GM11168 (cell line): ENCODE measurements at regions not wholly inside any gene's neighbourhood (a gene's known extent, or its start where the extent isn't known, plus 50 kb on each side); places are given as distances from the start of the nearest gene placed in this dataset.

Experiments
- in situ Hi-C: fragments of 300-500 bp; cut with MboI; formaldehyde crosslinking; loops from one replicate; pipeline ENCODE4 v1.12.0; 2022; ENCODE audit warnings: low sequenced_read_pairs; ENCODE audit not compliant: unreplicated experiment

DNA sequence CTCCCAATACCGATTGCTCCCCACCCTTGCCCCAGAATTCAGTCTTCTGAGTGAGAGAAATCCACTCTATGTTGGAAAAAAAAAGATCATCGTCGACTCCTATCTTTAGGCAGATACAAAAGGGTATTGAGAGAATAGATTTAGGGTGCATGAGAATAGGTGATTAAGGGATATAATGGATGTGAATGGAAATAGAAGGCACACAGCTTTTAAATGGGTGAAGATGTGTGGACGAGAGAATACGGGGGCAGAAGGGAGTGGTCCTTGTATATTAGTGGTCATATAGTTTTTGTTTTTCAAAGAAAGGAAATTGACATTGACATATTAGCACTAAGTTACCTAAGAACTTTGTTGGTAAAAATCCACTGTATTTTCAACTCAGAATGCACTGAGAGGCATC, 98.6 kb upstream of the HDAC9 start:
- in situ Hi-C loops, result no loop called here

GRCh38 chr7:18399436-18400235, 95.9 kb upstream of the HDAC9 start:
- in situ Hi-C loops, result no loop called here

DNA sequence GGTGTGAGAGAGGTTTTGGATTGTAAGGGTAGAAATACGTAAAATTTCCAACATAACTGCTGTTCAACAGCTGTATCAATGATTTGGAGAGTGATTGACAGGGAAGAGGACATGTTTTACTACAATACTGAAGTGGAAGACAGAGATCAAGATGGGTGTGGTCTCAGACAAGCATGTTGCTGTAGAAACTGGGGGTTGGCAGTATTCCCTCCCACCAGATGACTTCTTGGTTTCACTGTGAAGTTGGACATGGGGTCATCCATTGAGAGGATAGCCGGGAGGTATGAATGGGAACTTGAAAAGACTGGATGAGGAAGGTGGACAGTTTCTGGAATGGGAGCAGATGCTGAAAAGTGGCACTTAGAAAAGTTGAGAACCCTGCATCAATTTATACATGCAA, 95.3 kb upstream of the HDAC9 start:
- in situ Hi-C loops, result no loop called here

DNA sequence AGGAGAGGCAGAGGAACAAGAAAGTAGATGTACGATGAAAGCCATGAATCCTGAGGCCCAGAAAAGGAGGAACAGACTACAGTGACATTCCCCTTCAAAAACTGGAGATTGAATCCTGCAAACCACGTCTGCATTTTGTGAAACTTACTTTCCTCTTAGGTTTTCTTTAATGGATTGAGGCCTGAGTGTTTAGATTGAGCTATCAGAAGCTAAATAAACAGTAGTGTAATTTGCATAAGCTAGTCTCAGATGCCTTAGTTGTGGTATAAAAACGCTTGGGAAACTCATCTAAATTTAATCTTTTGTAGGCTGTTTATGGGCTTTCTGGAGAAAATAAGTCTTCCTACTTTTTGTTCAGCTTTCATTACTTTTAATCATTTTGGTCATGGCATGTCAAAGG, 94.8 kb upstream of the HDAC9 start:
- in situ Hi-C loops, result no loop called here

GRCh38 chr7:18401757-18402156, 93.8 kb upstream of the HDAC9 start:
- in situ Hi-C loops, result no loop called here

- in situ Hi-C loops, result no loop called here
These were observed 92.9 kb upstream of the HDAC9 start for GRCh38 chr7:18402488-18403183.

DNA sequence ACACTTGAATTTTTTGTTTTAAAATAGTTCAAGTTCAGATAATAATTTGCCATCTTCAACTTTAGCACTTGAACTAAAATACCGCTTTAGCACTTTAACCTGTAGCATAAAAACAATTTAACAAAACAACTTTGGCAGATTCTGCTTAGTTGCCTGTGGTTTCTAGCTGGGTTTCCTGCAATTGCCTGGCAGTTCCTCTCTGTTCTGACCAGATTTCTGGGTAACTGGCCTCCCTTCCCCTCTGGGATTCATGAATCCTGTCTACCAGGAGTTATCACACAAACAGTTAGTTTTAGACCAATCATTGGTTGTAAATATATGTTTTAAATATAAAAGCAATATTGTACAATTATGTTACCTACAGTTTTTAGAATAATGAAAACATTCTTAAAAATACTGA, 89.8 kb upstream of the HDAC9 start:
- in situ Hi-C loops, result no loop called here

- in situ Hi-C loops, result no loop called here
These were observed 88.2 kb upstream of the HDAC9 start for GRCh38 chr7:18407385-18407784.

DNA sequence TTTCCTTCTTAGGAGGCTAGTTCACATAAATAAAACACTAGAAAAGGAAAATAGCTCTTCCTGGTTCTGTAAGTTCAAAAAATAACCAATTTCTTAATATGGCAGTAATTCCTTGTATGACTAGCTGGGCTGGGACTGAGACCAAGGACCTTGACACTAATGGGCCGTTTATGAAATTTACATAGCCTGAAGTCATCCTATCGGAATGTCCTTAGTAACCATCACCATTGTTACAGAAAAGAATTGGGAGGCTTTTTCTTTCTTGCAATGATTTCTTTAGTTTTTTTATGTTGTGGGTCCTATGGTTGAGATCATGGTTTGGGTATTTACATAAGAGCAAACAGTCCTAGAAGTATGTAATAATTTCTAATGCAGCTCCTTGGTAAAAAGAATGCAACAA, 87.1 kb upstream of the HDAC9 start:
- in situ Hi-C loops, result no loop called here

DNA sequence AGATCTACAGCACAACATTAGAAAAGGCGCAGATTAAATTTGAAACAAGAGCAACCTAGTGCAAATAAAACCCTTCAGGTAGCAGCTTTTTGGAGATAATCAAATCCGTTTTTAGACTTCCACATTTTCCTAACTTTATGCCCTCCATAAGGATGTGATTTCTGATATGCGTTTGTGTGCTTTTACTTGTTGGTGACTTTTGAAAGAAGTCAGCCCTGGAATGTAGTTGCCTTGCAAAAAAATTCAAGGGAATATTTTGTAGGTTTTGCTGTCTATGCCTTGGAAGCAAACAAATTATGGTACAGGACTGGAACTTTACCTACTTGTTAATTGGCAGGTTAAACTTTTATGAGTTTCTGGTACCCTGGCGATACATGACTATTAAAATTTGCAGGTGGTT, 86.7 kb upstream of the HDAC9 start:
- in situ Hi-C loops, result no loop called here

- in situ Hi-C loops, result no loop called here
These were observed 82.1 kb upstream of the HDAC9 start for GRCh38 chr7:18413447-18413846.

- in situ Hi-C loops, result no loop called here
These were observed 80.7 kb upstream of the HDAC9 start for GRCh38 chr7:18414885-18415284.

- in situ Hi-C loops, result no loop called here
These were observed 78.6 kb upstream of the HDAC9 start for GRCh38 chr7:18416988-18417387.

- in situ Hi-C loops, result no loop called here
These were observed 76.1 kb upstream of the HDAC9 start for GRCh38 chr7:18419456-18419855.

- in situ Hi-C loops, result no loop called here
These were observed 75.4 kb upstream of the HDAC9 start for GRCh38 chr7:18420108-18420507.

DNA sequence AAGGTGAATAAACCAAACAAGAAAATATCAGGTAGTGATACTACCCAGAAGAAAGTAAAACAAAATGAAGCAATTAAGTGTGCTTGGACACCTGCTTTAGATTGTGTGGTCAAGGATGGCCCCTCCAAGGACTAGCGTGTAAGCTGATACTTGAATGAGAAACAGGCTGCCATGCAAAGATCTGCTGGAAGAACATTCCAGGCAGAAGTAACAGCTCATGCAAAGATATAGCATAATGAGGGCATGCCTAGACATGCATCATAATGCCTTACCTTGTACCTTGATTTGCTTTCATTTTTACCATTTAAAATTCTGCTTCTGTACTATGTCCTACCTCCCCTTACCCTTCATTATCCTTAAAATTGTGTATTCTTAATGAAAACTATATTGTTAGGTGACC, 74.8 kb upstream of the HDAC9 start:
- in situ Hi-C loops, result no loop called here

GRCh38 chr7:18421297-18422002, 74.1 kb upstream of the HDAC9 start:
- in situ Hi-C loops, result no loop called here

DNA sequence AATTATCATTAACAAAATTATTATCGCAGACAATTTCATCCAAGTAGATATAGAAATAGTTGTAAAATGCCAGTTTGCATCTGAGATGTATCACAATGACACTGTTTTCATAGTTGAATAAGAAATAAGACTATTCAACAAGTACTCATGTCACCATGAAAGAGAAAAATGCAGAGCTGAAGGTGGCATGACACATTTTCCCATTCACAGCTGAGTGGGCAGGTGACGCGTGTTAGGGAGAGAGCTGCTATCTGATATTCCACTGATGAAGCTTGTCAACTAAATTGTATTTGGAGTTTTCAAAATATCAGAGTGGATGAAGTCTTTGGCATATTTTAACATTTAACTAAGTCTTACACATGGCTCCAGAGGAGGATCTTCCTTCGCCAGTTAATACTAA, 70.3 kb upstream of the HDAC9 start:
- in situ Hi-C loops, result no loop called here

GRCh38 chr7:18425838-18426445, 69.6 kb upstream of the HDAC9 start:
- in situ Hi-C loops, result no loop called here

GRCh38 chr7:18426564-18427226, 68.9 kb upstream of the HDAC9 start:
- in situ Hi-C loops, result no loop called here
